ENCODE measurements at regions not wholly inside any gene's neighbourhood (a gene's known extent, or its start where the extent isn't known, plus 50 kb on each side); places are given as distances from the start of the nearest gene placed in this dataset.
"Not testable (repeated sequence)": the region's sequence is repeated elsewhere in the genome, so short reads cannot be mapped to it uniquely, and the experiment has no call there.

- no peak overlapping the region for H3K27ac ChIP-seq
Measured at GRCh38 chr5:63201738-63202137, 623.1 kb downstream of the LRRC70 start.

DNA sequence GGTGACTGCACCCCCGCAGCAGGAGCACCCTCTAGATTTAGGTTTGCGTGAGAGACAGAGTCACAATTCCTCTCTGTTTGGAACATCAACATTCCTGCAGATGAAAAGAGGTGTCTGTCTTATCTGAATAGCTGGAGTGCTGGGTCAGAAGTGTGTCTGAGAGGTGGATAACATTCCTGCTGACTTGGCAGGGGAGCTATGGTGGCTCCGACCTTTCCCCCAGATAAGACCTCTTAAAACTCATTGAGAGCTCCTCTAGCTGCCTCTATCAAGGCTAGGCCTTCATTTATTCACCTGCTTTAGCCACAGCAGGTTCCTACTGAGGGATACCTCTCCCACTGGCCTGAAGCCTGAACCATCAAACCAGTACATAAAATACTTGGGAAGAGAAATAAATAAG, 615.5 kb downstream of the LRRC70 start:
- TF ChIP-seq, protein P1, sequence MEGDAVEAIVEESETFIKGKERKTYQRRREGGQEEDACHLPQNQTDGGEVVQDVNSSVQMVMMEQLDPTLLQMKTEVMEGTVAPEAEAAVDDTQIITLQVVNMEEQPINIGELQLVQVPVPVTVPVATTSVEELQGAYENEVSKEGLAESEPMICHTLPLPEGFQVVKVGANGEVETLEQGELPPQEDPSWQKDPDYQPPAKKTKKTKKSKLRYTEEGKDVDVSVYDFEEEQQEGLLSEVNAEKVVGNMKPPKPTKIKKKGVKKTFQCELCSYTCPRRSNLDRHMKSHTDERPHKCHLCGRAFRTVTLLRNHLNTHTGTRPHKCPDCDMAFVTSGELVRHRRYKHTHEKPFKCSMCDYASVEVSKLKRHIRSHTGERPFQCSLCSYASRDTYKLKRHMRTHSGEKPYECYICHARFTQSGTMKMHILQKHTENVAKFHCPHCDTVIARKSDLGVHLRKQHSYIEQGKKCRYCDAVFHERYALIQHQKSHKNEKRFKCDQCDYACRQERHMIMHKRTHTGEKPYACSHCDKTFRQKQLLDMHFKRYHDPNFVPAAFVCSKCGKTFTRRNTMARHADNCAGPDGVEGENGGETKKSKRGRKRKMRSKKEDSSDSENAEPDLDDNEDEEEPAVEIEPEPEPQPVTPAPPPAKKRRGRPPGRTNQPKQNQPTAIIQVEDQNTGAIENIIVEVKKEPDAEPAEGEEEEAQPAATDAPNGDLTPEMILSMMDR (conservative IDR thresholded peaks at IDR 0.05; ENCODE audit: low read depth, low read length), result no peak
- H3K9ac ChIP-seq, result no peak overlapping the region
- no peak overlapping the region for H3K4me3 ChIP-seq (IDR thresholded peaks at IDR 0.05; ENCODE audit: insufficient read depth, low read depth, low read length)

More at GRCh38 chr5:63201738-63202137, 623.1 kb downstream of the LRRC70 start:
- no peak overlapping the region for H3K4me3 ChIP-seq (IDR thresholded peaks at IDR 0.05; ENCODE audit: insufficient read depth, low read depth, low read length)
- no peaks in the 10 kb centered on the region for H3K4me1 ChIP-seq (ENCODE audit: low read depth, poor library complexity, severe bottlenecking)
- H3K4me2 ChIP-seq, result no peak overlapping the region
- no peaks in the 10 kb centered on the region for H3K27me3 ChIP-seq (ENCODE audit: insufficient read depth, low read depth)
- H2AFZ ChIP-seq (ENCODE audit: low read depth), result no peak overlapping the region
- no peaks in the 10 kb centered on the region for H3K79me2 ChIP-seq (ENCODE audit: insufficient read depth, low read depth)
- H4K20me1 ChIP-seq (ENCODE audit: insufficient read depth), result no peaks in the 10 kb centered on the region
- H3K36me3 ChIP-seq (ENCODE audit: insufficient read depth), result no peaks in the 10 kb centered on the region
- H3K9ac ChIP-seq, result no peak overlapping the region
- TF ChIP-seq, protein P1 (conservative IDR thresholded peaks at IDR 0.05; ENCODE audit: low read depth, low read length), result no peak

DNA sequence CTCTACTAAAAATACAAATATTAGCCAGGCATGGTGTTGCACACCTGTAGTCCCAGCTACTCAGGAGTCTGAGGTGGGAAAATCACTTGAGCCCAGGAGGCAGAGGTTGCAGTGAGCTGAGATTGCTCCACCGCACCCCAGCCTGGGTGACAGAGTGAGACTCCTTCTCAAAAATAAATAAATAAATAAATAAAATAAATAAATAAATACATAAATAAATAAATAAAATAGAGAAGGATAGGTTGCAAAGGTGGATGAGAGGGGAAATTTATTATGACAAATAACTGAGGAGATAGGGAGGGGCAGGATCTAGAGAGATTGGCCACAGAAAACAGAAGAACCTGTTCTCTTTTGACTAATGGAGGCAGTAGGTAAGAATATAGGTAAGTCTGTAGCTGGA, 601.6 kb downstream of the LRRC70 start:
- not testable (repeated sequence) for H3K9ac ChIP-seq; H3K36me3 ChIP-seq (ENCODE audit: insufficient read depth); H3K4me2 ChIP-seq; H3K27me3 ChIP-seq (ENCODE audit: insufficient read depth, low read depth); H3K4me1 ChIP-seq (ENCODE audit: low read depth, poor library complexity, severe bottlenecking); H2AFZ ChIP-seq (ENCODE audit: low read depth); H4K20me1 ChIP-seq (ENCODE audit: insufficient read depth); H3K4me3 ChIP-seq (IDR thresholded peaks at IDR 0.05; ENCODE audit: insufficient read depth, low read depth, low read length); H3K27ac ChIP-seq; H3K79me2 ChIP-seq (ENCODE audit: insufficient read depth, low read depth)

More for the DNA sequence above, 615.5 kb downstream of the LRRC70 start:
- H3K27ac ChIP-seq, result no peak overlapping the region
- no peak overlapping the region for H3K4me2 ChIP-seq
- H3K79me2 ChIP-seq (ENCODE audit: insufficient read depth, low read depth), result no peaks in the 10 kb centered on the region
- H2AFZ ChIP-seq (ENCODE audit: low read depth), result no peak overlapping the region
- H3K36me3 ChIP-seq (ENCODE audit: insufficient read depth), result no peaks in the 10 kb centered on the region
- H3K27me3 ChIP-seq (ENCODE audit: insufficient read depth, low read depth), result no peaks in the 10 kb centered on the region
- H3K4me1 ChIP-seq (ENCODE audit: low read depth, poor library complexity, severe bottlenecking), result no peaks in the 10 kb centered on the region
- H4K20me1 ChIP-seq (ENCODE audit: insufficient read depth), result no peaks in the 10 kb centered on the region

- H3K79me2 ChIP-seq (ENCODE audit: insufficient read depth, low read depth), result no peaks in the 10 kb centered on the region
- no peak overlapping the region for H2AFZ ChIP-seq (ENCODE audit: low read depth)
- H4K20me1 ChIP-seq (ENCODE audit: insufficient read depth), result no peaks in the 10 kb centered on the region
- no peak overlapping the region for H3K4me2 ChIP-seq
- no peaks in the 10 kb centered on the region for H3K36me3 ChIP-seq (ENCODE audit: insufficient read depth)
- H3K4me3 ChIP-seq (IDR thresholded peaks at IDR 0.05; ENCODE audit: insufficient read depth, low read depth, low read length), result no peak overlapping the region
- no peaks in the 10 kb centered on the region for H3K27me3 ChIP-seq (ENCODE audit: insufficient read depth, low read depth)
- TF ChIP-seq, protein P1 (conservative IDR thresholded peaks at IDR 0.05; ENCODE audit: low read depth, low read length), result no peak
- no peaks in the 10 kb centered on the region for H3K4me1 ChIP-seq (ENCODE audit: low read depth, poor library complexity, severe bottlenecking)
- no peak overlapping the region for H3K27ac ChIP-seq
- H3K9ac ChIP-seq, result no peak overlapping the region
Measured at GRCh38 chr5:63175850-63176249, 597.2 kb downstream of the LRRC70 start.

DNA sequence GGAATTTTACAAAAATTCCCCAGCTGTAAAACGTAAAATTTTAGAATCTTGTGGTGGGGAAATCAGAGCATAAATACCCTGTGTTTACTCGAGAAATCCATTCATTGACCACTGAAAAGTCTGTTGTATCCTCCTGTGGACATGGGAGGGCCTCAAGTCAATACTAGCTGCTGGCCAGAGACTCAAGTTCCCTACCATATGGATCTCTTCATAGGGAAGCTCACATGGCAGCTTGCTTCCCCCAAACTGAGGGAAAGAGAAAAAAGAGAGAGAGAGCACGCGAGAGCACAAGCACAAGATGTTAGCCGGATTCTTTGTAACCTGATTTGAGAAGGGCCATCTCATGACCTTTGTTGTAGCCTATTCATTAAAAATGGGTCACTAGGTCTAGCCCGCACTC, 591.9 kb downstream of the LRRC70 start:
- H2AFZ ChIP-seq (ENCODE audit: low read depth), result no peak overlapping the region
- no peak overlapping the region for H3K27ac ChIP-seq
- H3K27me3 ChIP-seq (ENCODE audit: insufficient read depth, low read depth), result no peaks in the 10 kb centered on the region
- H3K4me1 ChIP-seq (ENCODE audit: low read depth, poor library complexity, severe bottlenecking), result no peaks in the 10 kb centered on the region
- H4K20me1 ChIP-seq (ENCODE audit: insufficient read depth), result no peaks in the 10 kb centered on the region
- no peak overlapping the region for H3K4me2 ChIP-seq
- H3K79me2 ChIP-seq (ENCODE audit: insufficient read depth, low read depth), result no peaks in the 10 kb centered on the region
- no peak overlapping the region for H3K9ac ChIP-seq
- no peaks in the 10 kb centered on the region for H3K36me3 ChIP-seq (ENCODE audit: insufficient read depth)
- TF ChIP-seq, protein P1 (conservative IDR thresholded peaks at IDR 0.05; ENCODE audit: low read depth, low read length), result no peak
- H3K4me3 ChIP-seq (IDR thresholded peaks at IDR 0.05; ENCODE audit: insufficient read depth, low read depth, low read length), result no peak overlapping the region
